Femur (tissue), 1 donor: ENCODE measurements at regions not wholly inside any gene's neighbourhood (a gene's known extent, or its start where the extent isn't known, plus 50 kb on each side); places are given as distances from the start of the nearest gene placed in this dataset.
"Not testable (repeated sequence)": the region's sequence is repeated elsewhere in the genome, so short reads cannot be mapped to it uniquely, and the experiment has no call there.

Experiments used
- DNase-seq: peaks from one replicate; pipeline ENCODE4 v3.0.0-alpha.2; 2017

- DNase-seq: peak; percentile 14
Measured at GRCh38 chrX:123049071-123049625, 134.9 kb upstream of the GRIA3 start.

DNA sequence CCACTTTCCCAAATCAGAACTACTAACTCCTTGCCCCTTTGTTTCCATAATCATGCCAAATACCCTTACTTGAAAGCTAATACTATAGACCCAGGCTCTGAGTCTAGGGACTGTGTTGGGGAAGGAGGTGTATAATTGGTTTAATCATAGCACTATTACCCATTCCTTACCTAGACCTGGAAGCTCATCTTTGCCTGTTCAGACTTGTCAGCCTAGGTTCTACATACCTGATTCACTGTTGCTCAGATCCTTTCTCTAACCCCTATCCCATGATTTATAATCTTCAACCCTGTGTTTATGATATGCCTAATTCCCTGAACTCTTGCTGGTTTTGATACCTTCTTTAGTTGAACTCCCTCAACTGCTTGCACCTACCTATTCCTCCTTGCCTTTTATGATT, 123.1 kb upstream of the GRIA3 start:
- DNase-seq: no peak

- no peak for DNase-seq
Measured at GRCh38 chrX:123064053-123064452, 120.0 kb upstream of the GRIA3 start.

- no peak for DNase-seq
Measured at GRCh38 chrX:123072686-123073385, 111.2 kb upstream of the GRIA3 start.

DNA sequence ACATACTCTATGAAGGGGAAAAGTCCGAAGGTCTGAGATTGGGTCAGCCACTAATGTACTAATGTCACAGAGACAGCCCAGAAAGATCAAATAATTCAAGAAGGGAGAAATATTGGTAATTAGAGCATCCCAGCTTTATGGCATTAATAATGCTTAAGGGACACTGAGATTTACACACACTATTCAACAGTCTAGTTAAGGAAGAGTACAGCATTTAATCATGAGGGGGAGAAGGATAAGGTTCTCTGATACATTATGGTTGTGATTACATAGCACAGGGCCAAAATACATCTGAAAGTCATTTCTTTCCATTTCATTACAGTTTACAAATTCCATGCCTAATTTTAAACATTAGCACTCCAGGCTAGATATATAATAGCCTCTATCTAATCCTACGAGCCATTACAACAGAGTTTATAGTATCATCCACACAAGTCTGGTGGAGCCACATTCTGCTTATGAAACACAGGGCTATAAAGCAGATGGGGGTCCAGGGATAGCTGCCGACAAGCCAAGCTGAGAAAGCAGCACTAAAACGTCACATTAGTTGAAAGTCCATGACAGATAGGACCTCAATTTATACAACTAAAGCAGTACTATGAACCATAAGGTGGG, 108.0 kb upstream of the GRIA3 start:
- DNase-seq: no peak

DNA sequence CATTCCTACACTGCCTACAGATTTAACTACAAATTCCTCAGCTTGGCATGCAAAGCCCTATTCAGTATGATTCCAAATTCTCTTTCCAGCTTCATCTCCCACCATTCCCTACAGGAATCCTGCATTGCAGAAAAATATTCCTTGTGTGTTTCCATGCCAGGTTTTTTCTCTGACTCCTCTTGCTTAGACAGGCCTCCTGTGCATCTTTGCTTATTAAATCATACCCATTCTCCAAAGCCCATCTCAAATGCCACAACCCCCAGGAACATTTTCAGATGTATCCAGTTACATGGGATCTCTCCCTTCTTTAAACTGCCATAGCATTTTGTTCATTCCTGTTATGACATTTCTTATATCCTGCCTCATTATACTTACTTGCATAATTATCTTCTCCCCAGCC, 106.4 kb upstream of the GRIA3 start:
- no peak for DNase-seq

GRCh38 chrX:123080065-123080464, 104.0 kb upstream of the GRIA3 start:
- no peak for DNase-seq

DNA sequence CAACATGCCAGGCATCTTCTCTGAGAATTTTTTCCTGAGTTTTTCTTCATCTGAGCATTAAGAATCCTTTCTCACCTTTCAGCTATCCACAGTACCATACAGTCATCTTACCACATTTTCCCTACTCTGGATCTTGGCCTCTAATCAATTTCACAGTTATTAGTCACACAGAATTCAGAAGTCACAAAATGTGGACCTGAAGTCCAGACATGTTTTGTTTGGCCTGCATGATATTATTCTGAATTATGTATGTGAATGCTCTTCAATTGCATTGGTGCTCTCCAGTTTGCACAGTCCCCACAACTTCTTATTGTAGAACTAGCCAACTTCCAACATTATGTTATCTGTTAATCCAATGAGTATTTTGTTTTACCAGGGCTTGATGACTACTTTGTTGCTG, 102.3 kb upstream of the GRIA3 start:
- DNase-seq: no peak

- DNase-seq: no peak
Measured at GRCh38 chrX:123083924-123084323, 100.2 kb upstream of the GRIA3 start.

- DNase-seq: no peak
Measured at GRCh38 chrX:123084797-123085196, 99.3 kb upstream of the GRIA3 start.

- DNase-seq: no peak
Measured at GRCh38 chrX:123085311-123085940, 98.7 kb upstream of the GRIA3 start.

- DNase-seq: no peak
Measured at GRCh38 chrX:123086768-123087167, 97.3 kb upstream of the GRIA3 start.

GRCh38 chrX:123087326-123087725, 96.8 kb upstream of the GRIA3 start:
- no peak for DNase-seq

DNA sequence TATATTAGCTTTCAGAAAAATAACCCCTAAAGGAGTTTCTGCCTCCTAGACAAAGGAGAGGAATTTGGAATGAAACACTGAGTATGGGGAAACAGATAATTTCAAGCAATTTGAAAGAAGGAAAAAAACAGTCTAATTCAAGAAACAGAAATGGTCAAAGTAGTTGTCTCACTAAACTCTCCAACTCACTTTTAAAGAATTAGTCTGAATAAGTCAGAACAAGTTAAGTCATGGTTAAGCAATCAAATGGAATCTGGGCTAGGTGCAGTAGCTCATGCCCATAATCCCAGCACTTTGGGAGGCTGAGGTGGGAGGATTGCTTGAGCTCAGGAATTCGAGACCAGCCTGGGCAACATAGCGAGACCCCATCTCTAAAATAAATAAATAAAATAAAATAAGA, 95.7 kb upstream of the GRIA3 start:
- no peak for DNase-seq

GRCh38 chrX:123088930-123089329, 95.1 kb upstream of the GRIA3 start:
- DNase-seq: no peak

DNA sequence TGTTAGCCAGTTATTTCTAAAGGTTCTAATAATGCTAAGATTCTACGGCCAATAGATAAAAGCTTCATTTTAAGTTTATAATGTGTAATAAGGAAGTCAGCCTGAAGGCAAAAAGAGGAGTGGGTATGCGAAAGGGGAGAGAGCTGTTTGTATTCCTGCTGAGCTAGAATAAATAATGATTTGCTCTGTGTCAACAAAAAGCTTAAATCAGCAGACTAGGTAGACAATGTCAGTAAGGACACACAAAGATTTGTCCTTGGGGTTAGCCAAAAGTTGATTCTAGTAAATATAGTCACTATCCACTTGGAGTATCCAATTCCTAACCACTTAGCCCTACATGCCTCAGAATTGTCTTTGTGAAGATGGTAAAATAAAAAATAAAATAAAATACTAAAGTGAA, 90.3 kb upstream of the GRIA3 start:
- DNase-seq: no peak

- no peak for DNase-seq
Measured at GRCh38 chrX:123108513-123109427, 75.3 kb upstream of the GRIA3 start.

GRCh38 chrX:123121241-123121640, 62.8 kb upstream of the GRIA3 start:
- DNase-seq: no peak

GRCh38 chrX:123129805-123130204, 54.3 kb upstream of the GRIA3 start:
- DNase-seq: not testable (repeated sequence)
